NT2/D1 (cell line): ENCODE measurements at regions not wholly inside any gene's neighbourhood (a gene's known extent, or its start where the extent isn't known, plus 50 kb on each side); places are given as distances from the start of the nearest gene placed in this dataset.

Experiments used
- DNase-seq: peaks from one replicate; pipeline ENCODE4 v3.0.0-alpha.2; 2011; ENCODE audit warnings: low read depth, low spot score
- H3K27me3 ChIP-seq: 2 replicates; pipeline ENCODE4 v1.6.0; 2011; ENCODE audit warnings: mild to moderate bottlenecking; ENCODE audit not compliant: insufficient read length, insufficient read depth
- H3K36me3 ChIP-seq: 2 replicates; pipeline ENCODE4 v1.6.1; 2011; ENCODE audit warnings: mild to moderate bottlenecking, low read length, mixed read lengths; ENCODE audit not compliant: insufficient read depth, insufficient read length
- H3K4me1 ChIP-seq: 2 replicates; pipeline ENCODE4 v1.5.1; 2011; ENCODE audit not compliant: insufficient read depth, insufficient read length
- H3K4me3 ChIP-seq: 2 replicates; pipeline ENCODE4 v1.5.1; 2011; ENCODE audit warnings: low read depth; ENCODE audit not compliant: insufficient read length
- H3K9ac ChIP-seq: 2 replicates; pipeline ENCODE4 v1.6.0; 2011; ENCODE audit warnings: low read depth; ENCODE audit not compliant: insufficient read length
- H3K9me3 ChIP-seq: 2 replicates; pipeline ENCODE4 v1.5.1; 2011; ENCODE audit warnings: mild to moderate bottlenecking, low read length; ENCODE audit not compliant: insufficient read depth
- SUZ12 ChIP-seq: IDR thresholded peaks from 2 replicates; pipeline ENCODE4 v1.6.1; 2011; ENCODE audit not compliant: insufficient read length, insufficient read depth; ENCODE audit errors: extremely low read depth
- YY1 ChIP-seq: IDR thresholded peaks from 2 replicates; pipeline ENCODE4 v1.6.1; 2011; ENCODE audit not compliant: insufficient read length, insufficient read depth
- ZNF274 ChIP-seq: IDR thresholded peaks from 2 replicates; pipeline ENCODE4 v1.6.1; 2011; ENCODE audit warnings: mild to moderate bottlenecking, low read depth, low read length

GRCh38 chr3:54040476-54040875, 81.9 kb upstream of the CACNA2D3 start:
- Histone ChIP-seq H3K36me3 (no peaks in the 10 kb centered on the region), H3K9me3 (no peaks in the 10 kb centered on the region), H3K27me3 (no peaks in the 10 kb centered on the region), H3K4me1 (peaks cover 4% of the 10 kb centered on the region), H3K4me3 (no peak overlapping the region), H3K9ac (no peak overlapping the region)
- DNase-seq = no peak
- TF ChIP-seq SUZ12 (no peak), YY1 (no peak), ZNF274 (no peak)

GRCh38 chr3:54038391-54038790, 84.0 kb upstream of the CACNA2D3 start:
- Histone ChIP-seq H3K9me3 (no peaks in the 10 kb centered on the region), H3K4me1 (peaks cover 4% of the 10 kb centered on the region), H3K4me3 (no peak overlapping the region), H3K36me3 (no peaks in the 10 kb centered on the region), H3K9ac (no peak overlapping the region), H3K27me3 (no peaks in the 10 kb centered on the region)
- no peak for TF ChIP-seq ZNF274
- DNase-seq = no peak

- H3K36me3 ChIP-seq = no peaks in the 10 kb centered on the region
- DNase-seq = no peak
- H3K9ac ChIP-seq = no peak overlapping the region
- H3K9me3 ChIP-seq = no peaks in the 10 kb centered on the region
- no peak overlapping the region for H3K4me3 ChIP-seq
- H3K27me3 ChIP-seq = no peaks in the 10 kb centered on the region
- no peaks in the 10 kb centered on the region for H3K4me1 ChIP-seq
- TF ChIP-seq SUZ12 = no peak
- TF ChIP-seq ZNF274 = no peak
- TF ChIP-seq YY1 = no peak
Observed at GRCh38 chr3:54036543-54036942, 85.8 kb upstream of the CACNA2D3 start.

- Histone ChIP-seq H3K4me1 (no peaks in the 10 kb centered on the region), H3K27me3 (no peaks in the 10 kb centered on the region), H3K9me3 (no peaks in the 10 kb centered on the region), H3K9ac (no peak overlapping the region), H3K36me3 (no peaks in the 10 kb centered on the region), H3K4me3 (no peak overlapping the region)
- DNase-seq = no peak
- TF ChIP-seq YY1 (no peak), SUZ12 (no peak), ZNF274 (no peak)
Observed at GRCh38 chr3:54034971-54035370, 87.4 kb upstream of the CACNA2D3 start.

GRCh38 chr3:54033761-54034160, 88.6 kb upstream of the CACNA2D3 start:
- Histone ChIP-seq H3K9me3 (no peaks in the 10 kb centered on the region), H3K4me1 (no peaks in the 10 kb centered on the region), H3K27me3 (no peaks in the 10 kb centered on the region), H3K36me3 (no peaks in the 10 kb centered on the region), H3K4me3 (no peak overlapping the region), H3K9ac (no peak overlapping the region)
- DNase-seq = no peak
- TF ChIP-seq ZNF274 = no peak
- no peak for TF ChIP-seq SUZ12
- TF ChIP-seq YY1 = no peak

GRCh38 chr3:54032598-54032997, 89.8 kb upstream of the CACNA2D3 start:
- H3K4me3 ChIP-seq = no peak overlapping the region
- H3K9ac ChIP-seq = no peak overlapping the region
- no peak for TF ChIP-seq ZNF274
- TF ChIP-seq SUZ12 = no peak
- TF ChIP-seq YY1 = no peak
- H3K4me1 ChIP-seq = no peaks in the 10 kb centered on the region
- H3K9me3 ChIP-seq = no peaks in the 10 kb centered on the region
- no peaks in the 10 kb centered on the region for H3K36me3 ChIP-seq
- no peak for DNase-seq
- H3K27me3 ChIP-seq = no peaks in the 10 kb centered on the region

GRCh38 chr3:54028372-54028771, 94.0 kb upstream of the CACNA2D3 start:
- H3K4me1 ChIP-seq = no peaks in the 10 kb centered on the region
- DNase-seq = no peak
- H3K27me3 ChIP-seq = no peaks in the 10 kb centered on the region
- H3K4me3 ChIP-seq = no peak overlapping the region
- no peak overlapping the region for H3K9ac ChIP-seq
- no peaks in the 10 kb centered on the region for H3K9me3 ChIP-seq
- no peak for TF ChIP-seq ZNF274
- no peak for TF ChIP-seq SUZ12
- TF ChIP-seq YY1 = no peak
- H3K36me3 ChIP-seq = no peaks in the 10 kb centered on the region

- Histone ChIP-seq H3K36me3 (no peaks in the 10 kb centered on the region), H3K9ac (no peak overlapping the region)
- TF ChIP-seq SUZ12 (no peak), ZNF274 (no peak), YY1 (no peak)
Observed at GRCh38 chr3:54026543-54026942, 95.8 kb upstream of the CACNA2D3 start.

More at GRCh38 chr3:54026543-54026942, 95.8 kb upstream of the CACNA2D3 start:
- no peaks in the 10 kb centered on the region for H3K4me1 ChIP-seq
- H3K27me3 ChIP-seq = no peaks in the 10 kb centered on the region
- no peaks in the 10 kb centered on the region for H3K9me3 ChIP-seq
- no peak for DNase-seq
- H3K4me3 ChIP-seq = no peak overlapping the region
